ENCODE measurements at regions not wholly inside any gene's neighbourhood (a gene's known extent, or its start where the extent isn't known, plus 50 kb on each side); places are given as distances from the start of the nearest gene placed in this dataset.

GRCh38 chr19:31626941-31627340 is 277.7 kb upstream of the TSHZ3 start:
- intact Hi-C loops (cut with DNase I) = no loop called here
- Histone ChIP-seq H3K4me1 (replicated peaks) (no peaks in the 10 kb centered on the region), H3K9me3 (no peaks in the 10 kb centered on the region), H3K4me3 (no peak overlapping the region), H3K27ac (no peak overlapping the region), H3K36me3 (no peaks in the 10 kb centered on the region), H3K27me3 (replicated peaks; ENCODE audit: insufficient read depth) (no peaks in the 10 kb centered on the region)
- no peak for TF ChIP-seq POLR2A (IDR thresholded peaks at IDR 0.05)
- TF ChIP-seq CTCF (IDR thresholded peaks at IDR 0.05) = no peak
- TF ChIP-seq POLR2AphosphoS5 (IDR thresholded peaks at IDR 0.05) = no peak
- 55% methylated on average over 5 of the region's 5 CpGs for WGBS
- DNase-seq (ENCODE audit: low spot score) = no peak

DNA sequence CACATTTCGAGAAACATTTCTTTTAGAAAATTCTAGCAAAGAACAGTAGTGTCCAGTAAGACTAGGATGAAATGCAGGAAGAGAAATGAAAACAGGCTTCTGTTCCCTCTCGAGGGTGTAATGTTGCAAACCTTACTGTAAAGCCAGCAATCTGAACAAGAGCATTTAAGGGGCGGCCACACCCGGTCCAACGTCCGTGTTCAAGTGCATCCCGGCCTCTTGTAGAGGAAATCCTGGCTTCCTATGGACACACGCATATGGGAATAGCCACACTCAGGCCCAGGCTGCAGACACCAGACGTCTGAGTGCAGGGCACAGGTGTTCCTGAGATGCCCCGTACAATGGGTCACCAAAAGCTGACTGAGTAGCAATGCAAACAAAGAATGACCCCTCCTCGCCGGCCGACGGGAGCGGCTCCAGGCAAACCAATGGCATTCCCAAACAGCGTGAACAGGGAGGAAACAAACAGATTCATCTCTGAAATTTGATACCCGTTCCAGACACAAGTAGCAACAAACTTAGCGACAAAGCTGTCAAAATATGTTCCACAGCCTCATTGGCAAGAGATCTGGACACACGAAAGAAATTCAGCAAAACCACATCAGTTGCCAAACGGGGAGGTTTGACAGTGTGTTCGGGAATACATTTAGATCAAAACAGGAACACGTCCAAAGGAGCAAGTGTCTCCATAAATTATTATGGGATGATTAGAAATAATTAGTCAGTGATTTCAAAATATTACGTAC is 278.6 kb upstream of the TSHZ3 start:
- intact Hi-C loops (cut with DNase I) = no loop called here
- Histone ChIP-seq H3K27me3 (replicated peaks; ENCODE audit: insufficient read depth) (no peaks in the 10 kb centered on the region), H3K9me3 (no peaks in the 10 kb centered on the region), H3K27ac (no peak overlapping the region), H3K4me1 (replicated peaks) (no peaks in the 10 kb centered on the region), H3K4me3 (no peak overlapping the region), H3K36me3 (no peaks in the 10 kb centered on the region)
- DNase-seq (ENCODE audit: low spot score) = no peak
- 54% methylated on average over 23 of the region's 23 CpGs for WGBS
- TF ChIP-seq POLR2A (IDR thresholded peaks at IDR 0.05) (no peak), POLR2AphosphoS5 (IDR thresholded peaks at IDR 0.05) (no peak), CTCF (IDR thresholded peaks at IDR 0.05) (no peak)

- no peak overlapping the region for H3K4me3 ChIP-seq
- 89% methylated on average over 18 of the region's 18 CpGs for WGBS
- DNase-seq (ENCODE audit: low spot score) = no peak
Observed at GRCh38 chr19:31629579-31630363, 280.5 kb upstream of the TSHZ3 start.

DNA sequence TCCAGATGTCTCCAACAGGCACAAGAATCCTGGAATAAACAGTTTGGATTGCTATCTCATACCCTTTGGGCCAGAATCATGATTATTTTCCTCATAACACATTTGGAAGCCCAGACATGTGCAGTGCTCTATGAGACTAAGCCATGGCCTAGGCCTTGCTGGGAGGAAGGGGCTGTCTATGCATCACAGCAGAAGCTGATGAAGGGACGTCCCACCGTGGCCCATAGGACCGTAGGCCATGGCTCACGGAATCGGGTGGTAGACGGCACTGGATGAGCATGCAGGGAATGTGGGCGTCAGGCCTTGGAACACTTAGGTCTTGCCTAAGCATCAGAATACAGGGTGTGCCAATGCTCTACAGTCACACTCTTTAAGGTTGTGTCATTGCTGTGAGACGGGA is 283.8 kb upstream of the TSHZ3 start:
- over 99% methylated on average over 8 of the region's 8 CpGs for whole genome bisulfite sequencing
- no peak for DNase-seq (ENCODE audit: low spot score)

More at GRCh38 chr19:31629579-31630363, 280.5 kb upstream of the TSHZ3 start:
- no peaks in the 10 kb centered on the region for H3K4me1 ChIP-seq (replicated peaks)
- no peaks in the 10 kb centered on the region for H3K9me3 ChIP-seq
- no peak for TF ChIP-seq POLR2A (IDR thresholded peaks at IDR 0.05)
- no peak for TF ChIP-seq CTCF (IDR thresholded peaks at IDR 0.05)
- TF ChIP-seq POLR2AphosphoS5 (IDR thresholded peaks at IDR 0.05) = no peak
- H3K36me3 ChIP-seq = no peaks in the 10 kb centered on the region
- H3K27me3 ChIP-seq (replicated peaks; ENCODE audit: insufficient read depth) = no peaks in the 10 kb centered on the region
- no peak overlapping the region for H3K27ac ChIP-seq
- intact Hi-C loops (cut with DNase I) = no loop called here

More for the DNA sequence above, 283.8 kb upstream of the TSHZ3 start:
- no peak for TF ChIP-seq CTCF (IDR thresholded peaks at IDR 0.05)
- TF ChIP-seq POLR2AphosphoS5 (IDR thresholded peaks at IDR 0.05) = no peak
- TF ChIP-seq POLR2A (IDR thresholded peaks at IDR 0.05) = no peak
- Histone ChIP-seq H3K9me3 (no peaks in the 10 kb centered on the region), H3K4me3 (no peak overlapping the region), H3K27ac (no peak overlapping the region), H3K36me3 (no peaks in the 10 kb centered on the region), H3K4me1 (replicated peaks) (no peaks in the 10 kb centered on the region), H3K27me3 (replicated peaks; ENCODE audit: insufficient read depth) (no peaks in the 10 kb centered on the region)
- intact Hi-C loops (cut with DNase I) = no loop called here
